Choroid plexus epithelial cell (primary cell): ENCODE measurements at regions not wholly inside any gene's neighbourhood (a gene's known extent, or its start where the extent isn't known, plus 50 kb on each side); places are given as distances from the start of the nearest gene placed in this dataset.

ENCODE experiments used
- DNase-seq: peaks from one replicate; pipeline ENCODE4 v3.0.0-alpha.2; 2010; ENCODE audit warnings: low read depth
- H3K4me3 ChIP-seq: 2 replicates; pipeline ENCODE4 v1.5.1; 2011; ENCODE audit warnings: low read depth, mild to moderate bottlenecking, control low read depth, low read length, moderate library complexity
- TF ChIP-seq, protein P1 (sequence below): conservative IDR thresholded peaks from 2 replicates; pipeline ENCODE4 v1.5.1; 2011; ENCODE audit warnings: low read depth, mild to moderate bottlenecking, control low read depth, inconsistent platforms, low read length, moderate library complexity

DNA sequence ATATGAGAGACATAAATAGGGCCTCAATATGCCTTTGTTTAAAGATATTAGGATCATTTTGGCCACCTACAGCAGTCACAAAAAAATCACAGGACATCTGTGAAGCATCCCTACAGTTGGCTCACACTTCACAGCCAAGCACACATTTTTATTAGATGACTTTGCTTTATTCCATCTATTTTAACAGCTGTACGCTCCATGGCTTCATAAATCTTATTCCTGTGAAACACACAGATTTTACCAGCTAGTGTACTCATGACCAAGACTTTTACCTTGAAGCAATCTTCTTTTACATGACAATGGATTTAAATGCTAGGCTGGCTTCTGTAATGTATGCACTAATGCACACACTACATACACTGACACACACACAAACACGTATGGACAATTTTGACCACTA lies 254.8 kb upstream of the PITRM1 start:
- DNase-seq: no peak
- TF ChIP-seq, protein P1, sequence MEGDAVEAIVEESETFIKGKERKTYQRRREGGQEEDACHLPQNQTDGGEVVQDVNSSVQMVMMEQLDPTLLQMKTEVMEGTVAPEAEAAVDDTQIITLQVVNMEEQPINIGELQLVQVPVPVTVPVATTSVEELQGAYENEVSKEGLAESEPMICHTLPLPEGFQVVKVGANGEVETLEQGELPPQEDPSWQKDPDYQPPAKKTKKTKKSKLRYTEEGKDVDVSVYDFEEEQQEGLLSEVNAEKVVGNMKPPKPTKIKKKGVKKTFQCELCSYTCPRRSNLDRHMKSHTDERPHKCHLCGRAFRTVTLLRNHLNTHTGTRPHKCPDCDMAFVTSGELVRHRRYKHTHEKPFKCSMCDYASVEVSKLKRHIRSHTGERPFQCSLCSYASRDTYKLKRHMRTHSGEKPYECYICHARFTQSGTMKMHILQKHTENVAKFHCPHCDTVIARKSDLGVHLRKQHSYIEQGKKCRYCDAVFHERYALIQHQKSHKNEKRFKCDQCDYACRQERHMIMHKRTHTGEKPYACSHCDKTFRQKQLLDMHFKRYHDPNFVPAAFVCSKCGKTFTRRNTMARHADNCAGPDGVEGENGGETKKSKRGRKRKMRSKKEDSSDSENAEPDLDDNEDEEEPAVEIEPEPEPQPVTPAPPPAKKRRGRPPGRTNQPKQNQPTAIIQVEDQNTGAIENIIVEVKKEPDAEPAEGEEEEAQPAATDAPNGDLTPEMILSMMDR: no peak
- no peak overlapping the region for H3K4me3 ChIP-seq

DNA sequence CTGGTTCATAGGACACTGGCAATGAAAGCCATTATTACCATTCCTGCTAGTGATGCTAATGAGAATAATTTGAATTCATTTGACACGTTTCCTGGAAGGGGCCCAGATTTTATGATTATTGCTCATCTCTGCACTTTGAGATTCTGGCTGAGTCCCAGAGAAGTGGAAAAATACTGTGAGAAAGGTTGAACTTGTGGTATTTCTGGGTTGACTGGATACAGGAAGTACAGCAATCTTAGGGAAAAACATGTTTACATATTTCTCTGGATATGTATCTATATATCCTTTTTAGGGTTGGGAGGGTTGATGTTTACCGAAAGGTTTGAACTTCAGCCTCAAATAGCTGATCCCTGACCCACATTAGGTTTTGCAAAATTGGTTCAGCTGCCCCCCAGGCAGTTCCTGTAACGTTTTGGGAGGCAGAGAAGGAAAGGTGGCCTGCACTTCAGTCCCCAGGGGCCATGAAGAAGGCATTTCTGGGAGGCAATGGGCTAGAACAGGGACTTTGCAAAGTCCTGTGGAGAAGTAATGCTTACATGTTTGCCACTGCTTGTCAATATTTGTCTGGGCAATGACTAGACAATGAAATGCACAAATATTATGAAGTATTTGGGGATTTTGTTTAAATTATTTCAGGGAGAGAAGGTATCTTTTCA lies 253.7 kb upstream of the PITRM1 start:
- peak; percentile 95 for DNase-seq
- TF ChIP-seq, protein P1: no peak
- no peak overlapping the region for H3K4me3 ChIP-seq

DNA sequence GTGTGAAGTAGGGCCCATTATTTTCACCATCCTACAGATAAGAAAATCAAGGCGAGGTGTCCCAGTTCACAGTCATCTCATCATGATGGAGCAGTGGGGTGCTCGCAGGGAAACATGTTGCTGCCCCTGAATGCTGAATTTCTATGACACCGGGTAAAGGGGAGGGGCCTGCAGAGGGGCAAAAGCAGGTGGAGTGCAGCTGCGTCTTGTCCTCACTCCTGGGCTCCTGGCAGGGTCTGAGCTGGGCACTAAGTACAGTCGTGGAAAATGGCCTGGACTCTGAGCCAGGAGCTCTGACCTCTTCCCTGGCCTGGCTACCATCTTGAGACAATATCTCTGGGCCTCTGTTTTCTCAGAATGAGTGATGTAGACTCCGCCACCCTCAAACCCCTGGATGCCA lies 253.1 kb upstream of the PITRM1 start:
- no peak for DNase-seq
- H3K4me3 ChIP-seq: no peak overlapping the region
- TF ChIP-seq, protein P1: no peak

DNA sequence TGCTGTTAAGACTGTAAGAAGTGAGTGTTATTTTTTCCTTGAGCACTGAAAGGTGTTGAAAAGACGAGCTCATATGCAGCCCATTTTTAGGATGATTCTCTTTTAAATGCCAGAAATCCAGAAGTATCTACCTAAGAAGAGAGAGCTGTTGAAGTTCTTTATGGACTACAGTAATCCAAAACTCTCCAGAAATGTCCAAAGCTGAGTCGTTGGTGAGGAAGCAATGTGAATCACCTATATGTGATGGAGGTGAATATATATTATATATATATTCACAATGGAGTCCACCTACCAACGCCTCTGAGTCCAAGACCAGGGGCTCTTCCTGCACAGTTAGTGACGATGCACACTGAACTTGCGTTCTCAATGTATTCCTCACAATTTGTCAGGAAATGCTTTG lies 252.7 kb upstream of the PITRM1 start:
- no peak overlapping the region for H3K4me3 ChIP-seq
- TF ChIP-seq, protein P1: no peak
- no peak for DNase-seq

DNA sequence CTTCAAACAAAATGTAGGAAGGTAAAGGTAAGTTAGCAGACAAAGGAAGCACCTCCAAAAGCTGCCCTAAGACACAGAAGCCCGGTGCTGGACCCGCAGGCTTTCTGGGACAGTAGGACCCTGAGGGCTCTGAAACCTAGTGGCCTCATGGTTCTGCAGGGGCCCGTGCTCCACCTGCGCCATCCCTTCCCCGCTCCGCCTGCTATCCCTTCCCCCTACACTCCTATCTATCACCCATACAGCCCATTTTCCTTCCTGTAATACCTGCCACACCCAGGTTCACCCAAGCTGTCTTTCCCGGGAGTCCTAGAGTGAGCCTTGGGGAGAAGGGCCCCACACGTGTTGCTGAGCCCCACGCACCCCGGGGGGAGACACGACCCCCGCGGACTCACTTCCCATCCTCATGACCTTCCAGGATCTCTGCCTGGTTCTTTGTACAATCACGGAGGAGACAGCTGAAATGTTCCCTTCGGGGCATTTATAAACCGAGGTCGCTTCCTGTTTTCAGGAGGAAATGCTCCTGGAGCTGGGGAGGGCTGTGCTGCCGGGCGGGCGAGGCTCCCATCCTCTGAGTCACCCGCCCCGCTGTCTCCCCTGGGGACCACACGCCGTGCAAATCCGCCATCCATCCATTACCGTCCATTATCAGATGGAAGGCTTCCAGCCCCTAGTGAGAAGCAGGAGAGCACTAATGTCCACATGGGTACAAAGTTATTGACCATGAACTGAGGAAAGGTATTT lies 251.7 kb upstream of the PITRM1 start:
- peak overlapping the region; percentile 29 for H3K4me3 ChIP-seq
- TF ChIP-seq, protein P1: no peak
- peak; percentile 84 for DNase-seq

DNA sequence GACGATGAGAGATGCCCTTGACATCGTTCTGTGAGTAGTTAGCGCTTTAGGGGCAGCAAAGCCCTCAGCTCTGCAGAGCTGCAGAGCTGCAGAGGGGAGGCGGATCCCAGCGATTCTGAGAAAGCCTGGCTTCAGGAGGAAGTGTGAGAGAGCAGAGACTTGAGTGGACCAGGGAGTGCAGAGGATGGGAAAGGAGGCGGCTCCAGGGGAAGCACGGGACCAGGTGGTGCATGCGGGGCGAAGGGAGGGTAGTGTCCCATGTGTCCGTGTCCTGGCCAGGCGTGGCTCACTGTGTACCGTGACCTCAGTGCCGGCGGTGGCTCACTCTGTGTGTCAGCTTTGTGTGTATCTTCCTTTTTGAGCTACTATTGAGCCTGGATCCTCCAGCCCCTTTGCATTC lies 250.8 kb upstream of the PITRM1 start:
- no peak for DNase-seq
- no peak overlapping the region for H3K4me3 ChIP-seq
- TF ChIP-seq, protein P1: no peak

DNA sequence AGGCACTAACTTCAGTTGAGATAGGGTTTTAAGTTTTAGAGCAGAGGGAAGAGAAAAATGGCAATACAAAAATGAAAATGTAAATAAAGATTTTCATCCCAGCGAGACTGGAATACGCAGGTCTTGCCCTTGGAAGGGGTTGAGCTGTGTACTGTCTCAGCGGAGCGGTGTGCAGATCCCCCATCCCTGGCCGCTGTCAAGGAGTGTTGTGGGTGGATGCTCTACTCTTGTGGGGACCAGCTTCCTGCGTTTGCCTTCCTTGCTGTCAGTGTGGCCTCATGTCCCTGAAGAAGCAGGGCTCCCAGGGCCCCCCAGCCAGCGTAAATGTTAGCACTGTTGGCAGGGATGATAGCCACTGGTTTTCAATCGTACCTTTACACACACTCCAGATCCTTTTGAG lies 249.7 kb upstream of the PITRM1 start:
- no peak for DNase-seq
- TF ChIP-seq, protein P1: no peak

More for the DNA sequence above, 249.7 kb upstream of the PITRM1 start:
- no peak overlapping the region for H3K4me3 ChIP-seq
